RWPE1 (cell line): ENCODE measurements at regions not wholly inside any gene's neighbourhood (a gene's known extent, or its start where the extent isn't known, plus 50 kb on each side); places are given as distances from the start of the nearest gene placed in this dataset.
A peak's percentile ranks its signal among the peaks of the same experiment; 100 is the strongest.

Experiments
- CTCF ChIA-PET: fragments of 350-600 bp; sonication (Branson Sonifier 250); formaldehyde crosslinking; extraction: SDS; loops from one replicate; lab custom pipeline; 2021; lab: Yijun Ruan, JAX
- POLR2A ChIA-PET: fragments of 400-600 bp; formaldehyde crosslinking; extraction: SDS; loops from one replicate; lab custom pipeline; 2020; ENCODE audit warnings: antibody characterized with exemption; ENCODE audit not compliant: low non-redundant PET; lab: Yijun Ruan, JAX
- DNase-seq: peaks from one replicate; pipeline ENCODE4 v3.0.0; 2012; ENCODE audit warnings: low spot score
- H3K27ac ChIP-seq: fragments of 450-650 bp; 2 replicates; pipeline ENCODE4 v1.5.1; 2017
- TF ChIP-seq, protein P1 (sequence below): fragments of 450-650 bp; conservative IDR thresholded peaks from 2 replicates; pipeline ENCODE4 v1.5.1; 2017; ENCODE audit warnings: low read depth, mild to moderate bottlenecking

DNA sequence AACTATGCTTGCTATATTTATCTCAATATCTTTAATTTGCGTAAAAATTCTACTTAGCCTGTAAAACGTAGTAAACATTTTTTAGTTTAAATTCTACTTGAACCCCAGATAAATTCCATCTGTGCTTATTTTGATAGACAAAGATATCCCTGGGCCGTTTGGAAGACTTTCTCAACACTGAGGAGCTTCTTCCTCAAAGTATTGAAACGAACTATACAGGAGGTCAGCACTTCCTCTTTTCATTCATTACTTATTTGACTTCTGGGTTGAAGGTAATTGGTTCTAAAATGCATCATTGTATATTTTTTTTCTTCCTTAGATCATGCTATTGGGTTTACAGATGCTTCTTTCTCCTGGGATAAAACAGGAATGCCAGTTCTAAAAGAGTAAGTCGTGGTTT, 74.7 kb downstream of the HSPA13 start:
- no peak overlapping the region for H3K27ac ChIP-seq
- TF ChIP-seq, protein P1, sequence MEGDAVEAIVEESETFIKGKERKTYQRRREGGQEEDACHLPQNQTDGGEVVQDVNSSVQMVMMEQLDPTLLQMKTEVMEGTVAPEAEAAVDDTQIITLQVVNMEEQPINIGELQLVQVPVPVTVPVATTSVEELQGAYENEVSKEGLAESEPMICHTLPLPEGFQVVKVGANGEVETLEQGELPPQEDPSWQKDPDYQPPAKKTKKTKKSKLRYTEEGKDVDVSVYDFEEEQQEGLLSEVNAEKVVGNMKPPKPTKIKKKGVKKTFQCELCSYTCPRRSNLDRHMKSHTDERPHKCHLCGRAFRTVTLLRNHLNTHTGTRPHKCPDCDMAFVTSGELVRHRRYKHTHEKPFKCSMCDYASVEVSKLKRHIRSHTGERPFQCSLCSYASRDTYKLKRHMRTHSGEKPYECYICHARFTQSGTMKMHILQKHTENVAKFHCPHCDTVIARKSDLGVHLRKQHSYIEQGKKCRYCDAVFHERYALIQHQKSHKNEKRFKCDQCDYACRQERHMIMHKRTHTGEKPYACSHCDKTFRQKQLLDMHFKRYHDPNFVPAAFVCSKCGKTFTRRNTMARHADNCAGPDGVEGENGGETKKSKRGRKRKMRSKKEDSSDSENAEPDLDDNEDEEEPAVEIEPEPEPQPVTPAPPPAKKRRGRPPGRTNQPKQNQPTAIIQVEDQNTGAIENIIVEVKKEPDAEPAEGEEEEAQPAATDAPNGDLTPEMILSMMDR = no peak
- ChIA-PET CTCF (interaction anchor here (0.7 kb wide), 1 partner anchor 12 kb away, joined by 3 read pairs; no protein-coding TSS in a partner anchor), POLR2A (no interaction called here)
- DNase-seq = no peak

DNA sequence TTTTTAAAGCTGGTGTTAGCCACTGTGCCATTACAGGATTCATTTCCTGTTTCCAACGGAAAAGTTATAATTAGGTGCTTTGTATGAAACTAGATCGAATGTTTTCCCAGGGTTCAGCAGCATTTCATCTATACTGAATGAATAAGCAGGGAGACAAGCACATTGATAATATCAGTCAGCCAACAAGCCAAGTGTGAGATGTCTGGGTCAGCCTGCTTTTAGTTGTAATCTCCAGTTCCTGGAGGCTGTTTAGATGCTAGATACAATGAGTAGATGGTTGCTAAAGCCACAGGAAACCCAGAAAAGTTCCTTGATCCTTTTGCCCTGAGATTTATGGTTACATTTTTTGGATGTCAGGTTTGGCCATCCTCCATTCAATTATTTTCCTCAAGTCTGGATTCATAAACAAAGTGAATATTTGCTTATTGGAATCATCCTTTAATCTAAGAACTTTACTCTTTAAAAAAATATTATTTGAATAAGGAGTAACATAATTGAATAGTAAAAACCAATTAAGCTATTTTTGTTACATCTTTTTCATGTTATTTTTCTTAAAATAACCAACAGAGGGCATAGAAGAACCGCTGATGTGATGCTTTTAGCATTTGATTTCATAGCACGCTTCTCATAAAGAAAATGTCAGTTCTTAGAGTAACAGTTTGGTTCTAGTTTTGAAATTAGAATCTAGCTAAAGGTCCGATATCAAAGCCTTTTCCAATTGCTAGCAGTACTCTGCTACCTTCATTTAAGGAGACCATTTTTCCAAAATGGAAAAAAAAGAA, 76.6 kb downstream of the HSPA13 start:
- ChIA-PET POLR2A (no interaction called here), CTCF (interaction anchor here (0.5 to 1.5 kb wide), 7 partner anchors 16 to 1247 kb away, joined by 3 to 5 read pairs (median 3); no protein-coding TSS in a partner anchor)
- TF ChIP-seq, protein P1 = peak; percentile 48; the same call in 1 of the 2 replicates
- peak; percentile 10 for DNase-seq
- H3K27ac ChIP-seq = no peak overlapping the region

- TF ChIP-seq, protein P1 = no peak
- H3K27ac ChIP-seq = no peak overlapping the region
- ChIA-PET POLR2A (no interaction called here), CTCF (no interaction called here)
- no peak for DNase-seq
Observed at GRCh38 chr21:14303731-14304488, 79.0 kb downstream of the HSPA13 start.

GRCh38 chr21:14300074-14300473, 82.9 kb downstream of the HSPA13 start:
- no peak for DNase-seq
- TF ChIP-seq, protein P1 = no peak
- no peak overlapping the region for H3K27ac ChIP-seq
- CTCF ChIA-PET = no interaction called here
- POLR2A ChIA-PET = no interaction called here

DNA sequence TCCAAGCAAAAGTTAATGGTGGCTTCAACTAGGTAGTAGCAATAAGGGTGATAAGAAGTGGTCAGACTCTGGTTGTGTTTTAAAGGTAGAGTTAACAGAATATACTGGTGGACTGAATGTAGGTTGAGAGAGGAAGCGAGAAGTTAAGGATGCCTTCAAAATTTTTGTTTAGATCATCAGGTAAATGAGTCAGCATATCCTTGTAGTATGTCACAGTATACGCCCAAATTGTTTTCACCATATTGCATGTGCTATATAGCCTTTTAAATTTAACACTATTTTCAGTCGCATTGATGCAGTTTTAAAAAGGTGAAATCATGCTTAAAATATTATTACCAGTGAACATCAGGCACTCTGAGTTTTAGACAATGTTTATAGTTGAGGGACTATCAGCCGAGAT, 74.6 kb downstream of the RBM11 start:
- no peak overlapping the region for H3K27ac ChIP-seq
- TF ChIP-seq, protein P1 = no peak
- POLR2A ChIA-PET = no interaction called here
- CTCF ChIA-PET = no interaction called here
- DNase-seq = no peak

DNA sequence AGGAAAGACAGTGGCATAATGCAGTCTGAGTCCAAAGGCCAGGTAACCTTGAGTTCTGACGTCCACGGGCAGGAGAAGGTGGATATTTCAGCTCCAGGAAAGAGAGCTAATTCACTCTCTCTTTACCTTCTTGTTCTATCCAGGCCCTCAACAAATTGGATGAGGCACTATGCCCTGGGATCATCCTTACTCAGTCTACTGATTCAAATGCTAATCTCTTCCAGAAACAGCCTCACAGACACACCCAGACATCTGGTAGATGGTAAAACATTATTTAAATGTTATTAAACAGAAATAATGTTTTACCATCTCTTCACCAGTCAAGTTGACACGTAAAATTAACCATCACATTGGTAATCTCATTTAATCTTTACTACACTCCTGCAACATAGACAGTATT, 73.0 kb downstream of the RBM11 start:
- no peak for DNase-seq
- no peak overlapping the region for H3K27ac ChIP-seq
- ChIA-PET CTCF (no interaction called here), POLR2A (no interaction called here)
- TF ChIP-seq, protein P1 = no peak
